Suppressor macrophage treated with lipopolysaccharide for 1 hour (primary cell): ENCODE measurements at regions not wholly inside any gene's neighbourhood (a gene's known extent, or its start where the extent isn't known, plus 50 kb on each side); places are given as distances from the start of the nearest gene placed in this dataset.
"Not testable (repeated sequence)": the region's sequence is repeated elsewhere in the genome, so short reads cannot be mapped to it uniquely, and the experiment has no call there.

ENCODE experiments used
- DNase-seq, 3 donors: peaks; one replicate each; pipeline ENCODE4 v3.0.0-alpha.2; 2020 to 2022

DNA sequence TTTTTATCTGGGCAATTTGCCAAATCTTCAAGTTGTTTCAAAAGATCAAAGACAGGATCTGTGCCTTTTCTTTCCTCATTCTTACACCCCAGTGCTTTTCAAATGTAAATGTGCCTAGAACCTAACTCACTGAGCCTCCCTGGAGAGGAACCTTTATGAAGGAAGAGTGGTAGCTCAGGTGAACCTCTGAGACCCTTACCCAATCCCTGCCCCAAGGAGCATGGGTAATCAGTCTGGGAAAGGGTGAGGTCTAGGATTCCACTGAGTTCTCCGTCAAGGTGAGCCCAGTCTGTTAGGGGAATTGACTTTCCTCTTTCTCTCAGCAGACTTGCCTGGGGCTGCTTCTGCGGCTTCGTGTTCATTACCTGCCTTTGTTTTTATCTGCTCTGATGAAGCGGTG, 88.1 kb upstream of the MAP4K4 start:
- no peak for DNase-seq

DNA sequence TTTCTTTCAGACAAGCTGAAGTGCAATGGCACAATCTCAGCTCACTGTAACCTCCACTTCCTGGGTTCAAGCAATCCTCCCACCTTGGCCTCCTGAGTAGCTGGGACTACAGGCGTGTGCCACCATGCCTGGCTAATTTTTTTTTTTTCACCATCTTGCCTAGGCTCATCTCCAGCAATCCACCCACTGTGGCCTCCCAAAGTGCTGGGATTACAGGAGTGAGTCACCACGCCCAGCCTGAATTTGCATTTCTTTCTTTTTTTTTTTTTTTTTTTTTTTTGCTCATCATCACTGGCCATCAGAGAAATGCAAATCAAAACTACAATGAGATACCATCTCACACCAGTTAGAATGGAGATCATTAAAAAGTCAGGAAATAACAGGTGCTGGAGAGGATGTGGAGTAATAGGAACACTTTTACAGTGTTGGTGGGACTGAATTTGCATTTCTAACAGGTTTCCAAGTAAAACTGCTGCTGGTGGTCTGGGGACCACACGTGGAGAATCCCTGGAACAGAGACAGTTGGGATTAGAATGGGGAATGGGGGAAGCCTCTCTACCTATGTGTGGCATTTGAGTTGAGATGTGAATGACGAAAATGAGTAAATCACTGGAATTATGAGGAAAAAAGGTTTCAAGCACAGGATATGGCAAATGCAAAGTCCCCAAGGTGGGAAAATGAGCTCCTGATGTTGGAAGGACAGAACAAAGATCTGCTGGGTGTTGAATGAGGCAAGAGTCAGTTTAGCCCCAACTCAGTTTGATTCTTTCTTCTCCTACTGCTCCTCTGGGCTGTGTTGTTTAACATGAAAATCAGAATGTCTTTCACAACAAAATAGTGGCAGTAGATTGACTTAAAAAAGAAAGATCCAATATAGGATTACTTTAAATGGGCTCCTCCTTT, 88.8 kb upstream of the MAP4K4 start:
- DNase-seq, result peak; percentile 66 to 83 (median 68)

DNA sequence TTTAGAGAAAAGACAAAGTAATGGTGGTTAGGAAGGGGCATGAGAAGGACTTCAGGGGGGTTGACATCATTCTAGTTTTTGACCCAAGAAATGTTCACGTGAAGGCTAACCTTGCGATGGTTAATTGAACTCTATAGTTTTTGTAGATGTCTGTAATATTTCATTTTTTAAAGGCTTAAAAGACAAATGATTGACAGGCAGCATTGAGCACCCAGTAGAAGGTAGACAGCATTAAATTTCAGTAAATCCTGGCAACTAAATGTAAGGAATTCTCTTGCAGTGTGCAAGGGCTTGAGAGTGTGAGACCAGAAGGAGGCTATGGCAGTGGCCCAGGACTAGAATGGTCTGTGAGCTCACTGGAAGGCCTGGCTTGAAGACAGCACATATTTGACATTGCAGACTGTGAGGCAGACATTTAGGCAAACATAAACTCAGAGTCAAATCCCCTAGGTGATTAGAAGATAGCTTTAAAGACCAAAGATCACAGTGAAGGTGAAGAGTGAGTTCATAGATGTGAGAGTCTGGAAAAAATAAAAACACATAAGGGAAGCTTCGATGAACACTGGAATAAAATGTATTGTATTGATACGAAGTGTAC, 100.1 kb upstream of the MAP4K4 start:
- no peak for DNase-seq

DNA sequence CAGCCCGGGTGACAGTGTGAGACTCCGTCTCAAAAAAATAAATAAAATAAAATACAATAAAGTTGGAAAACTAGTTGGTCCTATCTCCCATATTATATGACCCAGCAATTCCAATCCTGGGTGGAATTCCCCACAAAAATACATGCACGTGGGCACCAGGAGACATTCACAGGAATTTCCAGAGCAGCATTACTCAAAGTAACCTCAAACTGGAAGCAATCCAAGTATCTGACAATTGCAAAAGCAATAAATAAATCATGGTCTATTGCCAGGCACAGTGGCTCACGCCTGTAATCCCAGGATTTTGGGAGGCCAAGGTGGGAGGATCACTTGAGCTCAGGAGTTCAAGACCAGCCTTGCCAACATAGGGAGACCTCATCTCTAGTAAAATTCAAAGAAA, 101.2 kb upstream of the MAP4K4 start:
- peak; percentile 80 to 93 (median 85) for DNase-seq

DNA sequence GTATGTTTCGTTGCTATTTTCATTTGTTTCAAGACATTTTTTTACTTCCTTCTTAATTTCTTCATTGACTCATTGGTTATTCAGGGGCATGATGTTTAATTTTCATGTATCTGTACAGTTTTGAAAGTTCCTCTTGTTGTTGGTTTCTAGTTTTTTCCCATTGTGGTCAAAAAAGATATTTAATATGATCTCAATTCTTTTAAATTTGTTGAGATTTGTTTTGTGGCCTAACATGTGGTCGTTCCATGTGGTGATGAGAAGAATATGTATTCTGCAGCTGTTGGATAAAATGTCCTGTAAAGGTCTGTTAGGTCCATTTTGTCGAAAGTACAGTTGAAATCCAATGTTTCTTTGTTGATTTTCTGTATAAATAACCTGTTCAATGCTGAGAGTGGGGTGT, 110.3 kb upstream of the MAP4K4 start:
- DNase-seq, result peak in 2 of 3 donors; percentile 39 to 50

DNA sequence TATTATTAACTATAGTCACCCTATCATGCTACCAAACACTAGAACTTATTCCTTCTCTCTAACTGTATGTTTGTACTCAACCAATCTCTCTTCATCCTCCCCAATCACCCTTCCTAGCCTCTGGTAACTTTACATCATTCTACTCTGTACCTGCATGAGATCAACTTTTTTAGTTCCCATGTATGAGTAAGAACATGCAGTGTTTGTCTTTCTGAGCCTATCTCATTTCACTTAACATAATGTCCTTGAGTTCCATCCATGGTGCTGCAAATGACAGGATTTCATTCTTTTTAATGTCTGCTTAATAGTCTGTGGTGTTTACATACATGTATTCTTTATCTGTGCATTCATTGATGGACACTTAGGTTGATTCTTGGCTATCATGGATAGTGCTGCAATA, 108.9 kb upstream of the RFX8 start:
- DNase-seq, result no peak

DNA sequence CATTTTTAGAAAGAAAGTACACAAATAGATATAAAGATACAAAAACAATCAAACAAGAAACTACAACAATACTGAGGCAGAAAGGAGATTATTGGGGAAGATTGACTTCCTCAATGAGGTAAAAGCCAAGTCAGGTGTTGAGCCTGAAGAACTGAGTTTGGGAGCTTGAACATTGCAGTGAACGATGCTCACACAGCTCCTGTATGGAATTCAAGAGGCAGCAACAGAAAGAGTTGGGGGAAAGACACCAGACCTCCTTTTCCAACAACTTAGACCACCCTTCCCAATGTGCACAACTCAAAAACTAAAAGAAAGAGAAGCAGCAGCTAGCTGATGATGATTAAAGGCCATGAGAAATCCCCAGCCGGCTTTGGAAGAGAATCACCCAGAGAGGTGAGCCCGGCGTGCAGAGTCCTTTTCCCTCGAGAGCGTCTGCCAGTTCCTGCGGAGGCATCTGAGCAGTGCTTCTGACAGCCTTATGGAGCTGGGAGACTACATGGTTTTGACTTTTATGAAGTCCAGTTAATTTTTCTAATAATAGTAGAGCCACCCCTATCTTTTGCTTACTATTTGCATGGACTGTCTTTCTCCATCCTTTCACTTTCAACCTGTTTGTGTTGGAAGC, 106.9 kb upstream of the RFX8 start:
- DNase-seq, result no peak

DNA sequence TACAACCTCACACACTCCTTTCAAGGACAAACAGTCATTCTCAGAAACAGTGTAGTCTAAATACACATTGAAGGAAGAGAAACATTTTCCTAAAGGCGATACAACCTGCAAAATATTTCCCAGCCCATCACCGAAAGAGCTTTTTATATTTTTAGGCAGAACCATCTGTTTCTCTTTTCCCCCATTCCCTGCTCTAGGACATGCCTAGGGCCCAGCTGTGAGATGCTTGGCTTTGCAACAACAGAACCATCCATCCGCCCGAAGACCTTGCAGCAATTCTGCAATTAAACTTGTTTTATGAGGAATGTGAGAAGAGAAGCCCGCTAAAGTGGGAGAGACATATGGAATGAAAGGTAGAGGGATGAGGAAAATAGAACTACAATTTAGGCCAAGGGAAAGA, 105.6 kb upstream of the RFX8 start:
- no peak for DNase-seq

DNA sequence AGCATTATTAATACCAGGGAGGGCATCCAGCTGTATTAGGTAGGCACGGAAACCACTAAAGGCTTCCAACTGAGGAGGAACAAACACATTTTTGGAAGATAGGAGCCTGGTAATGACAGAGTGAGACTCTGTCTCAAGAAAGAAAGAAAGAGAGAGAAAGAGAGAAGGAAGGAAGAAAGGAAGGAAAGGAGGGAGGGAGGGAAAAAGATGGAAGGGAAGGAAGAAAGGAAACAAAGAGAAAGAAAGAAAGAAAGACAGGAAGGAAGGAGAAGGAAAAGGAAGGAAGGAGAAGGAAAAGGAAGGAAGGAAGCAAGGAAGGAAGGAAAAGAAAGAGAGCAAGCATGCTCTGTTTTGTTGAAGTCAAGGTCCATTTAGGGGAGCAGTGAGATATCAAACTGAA, 103.8 kb upstream of the RFX8 start:
- DNase-seq, result no peak

DNA sequence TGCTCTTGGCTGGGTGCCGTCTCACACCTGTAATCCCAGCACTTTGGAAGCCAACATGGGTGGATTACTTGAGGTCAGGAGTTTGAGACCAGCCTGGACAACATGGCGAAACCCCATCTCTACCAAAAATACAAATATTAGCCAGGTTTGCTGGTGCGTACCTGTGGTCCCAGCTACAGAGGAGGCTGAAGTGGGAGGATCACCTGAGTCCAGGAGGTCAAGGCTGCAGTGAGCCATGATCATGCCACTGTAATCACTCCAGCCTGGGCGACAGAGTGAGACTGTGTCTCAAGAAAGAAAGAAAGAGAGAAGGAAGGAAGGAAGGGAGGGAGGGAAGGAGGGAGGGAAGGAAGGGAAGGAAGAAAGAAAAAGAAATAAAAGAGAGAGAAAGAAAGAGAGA, 103.2 kb upstream of the RFX8 start:
- DNase-seq, result not testable (repeated sequence)

DNA sequence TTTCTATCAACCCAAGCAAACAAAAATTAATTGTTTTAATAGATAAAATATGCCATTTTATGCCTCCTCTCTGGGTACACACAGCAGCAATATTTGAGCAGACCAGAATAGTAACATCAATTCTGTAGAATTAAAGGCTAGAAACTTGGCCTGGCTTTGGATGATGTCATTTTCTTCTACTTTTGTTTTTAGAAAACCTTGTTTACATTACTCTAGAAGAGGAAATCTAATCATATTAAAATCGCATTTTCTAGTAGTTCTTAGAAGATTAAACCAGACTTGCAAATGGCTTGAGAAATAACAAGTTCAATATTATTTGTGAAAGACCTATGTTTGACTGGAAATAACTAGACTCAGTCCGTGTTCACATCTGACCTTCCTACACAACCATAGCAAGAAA, 102.3 kb upstream of the RFX8 start:
- no peak for DNase-seq

DNA sequence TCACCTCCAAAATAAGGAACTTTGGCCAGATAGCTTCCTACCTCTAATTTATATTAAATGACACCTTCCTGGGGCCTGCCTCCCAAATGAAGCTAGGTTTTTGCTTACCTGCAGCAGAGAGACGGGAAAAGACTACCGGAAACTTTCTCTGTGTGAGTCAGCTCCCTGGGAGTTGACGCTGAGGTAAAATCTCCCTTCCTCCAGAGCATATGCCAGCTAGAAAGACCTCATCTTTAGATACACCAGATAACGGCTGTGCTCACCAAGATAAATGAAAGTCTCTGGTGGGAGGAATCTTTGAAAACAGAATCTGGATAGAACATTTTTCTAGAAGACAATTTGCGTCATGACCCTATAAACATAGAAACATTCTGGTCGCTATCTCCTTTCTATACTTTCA, 99.7 kb upstream of the RFX8 start:
- no peak for DNase-seq

DNA sequence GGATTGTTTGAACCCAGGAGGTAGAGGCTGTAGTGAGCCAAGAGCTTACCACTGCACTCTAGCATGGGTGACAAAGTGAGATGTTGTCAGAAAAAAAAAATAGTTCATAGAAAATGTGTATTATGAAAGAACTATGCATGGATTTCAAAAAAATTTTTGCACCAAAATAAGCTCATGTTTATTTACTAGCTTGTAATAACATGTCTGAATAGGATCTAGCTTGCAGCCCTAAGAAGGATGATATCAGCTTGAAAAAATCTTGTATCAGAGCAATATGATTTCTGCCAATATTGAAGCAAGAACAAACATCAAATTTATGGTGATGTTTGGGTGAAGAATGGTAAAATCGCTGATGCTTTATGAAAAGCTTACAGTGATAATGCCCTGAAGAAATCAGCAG, 97.0 kb upstream of the RFX8 start:
- DNase-seq, result no peak

DNA sequence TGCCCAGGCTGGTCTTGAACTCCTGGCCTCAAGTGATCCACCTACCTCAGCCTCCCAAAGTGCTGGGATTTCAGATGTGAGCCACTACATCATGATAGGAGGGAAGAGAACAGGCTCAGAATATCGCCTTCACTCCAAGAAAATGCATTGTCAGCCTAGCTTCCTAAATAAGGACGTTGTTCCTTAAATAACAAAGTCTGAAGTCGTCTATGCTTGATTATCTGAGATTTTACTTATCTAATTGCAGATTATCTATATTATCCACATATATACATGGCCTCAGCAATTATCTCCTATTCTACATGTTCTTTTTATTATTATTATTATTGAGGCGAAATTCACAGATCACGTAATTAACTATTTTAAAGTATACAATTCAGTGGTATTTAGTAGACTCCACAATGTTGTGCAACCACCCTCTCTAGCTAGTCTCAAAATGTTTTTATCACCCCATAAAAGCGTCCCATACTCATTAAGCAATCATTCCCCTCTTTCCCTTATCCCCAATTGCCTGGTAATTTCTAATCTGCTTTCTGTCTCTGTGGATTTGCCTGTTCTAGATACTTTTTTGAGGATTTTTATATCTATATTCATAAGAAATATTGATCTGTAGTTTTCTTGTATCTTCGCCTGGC, 95.1 kb upstream of the RFX8 start:
- DNase-seq, result peak in 1 of 3 donors; percentile 25

DNA sequence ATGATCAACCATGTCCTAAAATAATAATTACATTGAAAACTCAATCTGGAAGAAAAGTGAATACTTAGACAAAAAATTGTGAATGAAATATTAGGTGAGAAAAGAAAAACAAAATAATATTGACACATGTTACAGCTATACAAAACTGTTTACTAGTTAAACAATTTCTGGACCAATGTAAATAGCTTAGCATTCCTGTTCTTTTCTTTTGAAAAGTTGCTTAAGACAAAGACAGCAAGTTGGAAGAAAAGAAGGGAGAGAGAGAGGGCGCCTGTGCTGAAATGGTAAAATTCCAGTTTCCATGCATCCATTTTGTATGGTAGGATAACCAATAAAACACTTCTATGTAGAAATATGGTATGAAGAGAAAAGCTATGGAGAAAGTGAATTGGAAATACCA, 94.1 kb upstream of the RFX8 start:
- DNase-seq, result no peak

DNA sequence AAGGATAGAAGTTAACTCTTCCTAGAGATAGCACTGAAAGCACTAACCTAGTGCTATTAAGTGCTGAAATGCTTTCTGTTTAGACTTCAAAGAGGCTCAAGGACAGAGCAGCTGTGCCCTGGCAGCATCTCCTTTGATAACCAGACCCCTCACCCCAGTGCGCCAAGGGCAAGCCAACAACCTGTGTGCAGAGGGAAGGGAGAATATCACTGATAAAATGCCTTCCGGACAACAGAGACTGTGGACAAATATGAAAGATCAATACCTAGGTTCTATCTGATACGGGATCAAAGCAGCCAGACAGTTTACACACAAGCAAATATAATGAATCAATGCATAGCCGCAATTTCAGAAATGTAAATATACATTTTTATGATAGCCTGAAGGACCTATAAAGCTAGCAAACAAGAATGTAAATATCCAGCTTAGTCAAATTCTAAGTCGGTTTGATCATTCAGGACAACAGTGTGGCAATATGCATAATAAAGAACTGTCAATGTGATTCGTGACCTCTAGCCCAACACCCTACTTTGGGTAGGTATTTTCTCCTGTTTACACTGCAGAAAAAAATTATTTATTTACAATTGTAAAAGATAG, 91.8 kb upstream of the RFX8 start:
- no peak for DNase-seq

DNA sequence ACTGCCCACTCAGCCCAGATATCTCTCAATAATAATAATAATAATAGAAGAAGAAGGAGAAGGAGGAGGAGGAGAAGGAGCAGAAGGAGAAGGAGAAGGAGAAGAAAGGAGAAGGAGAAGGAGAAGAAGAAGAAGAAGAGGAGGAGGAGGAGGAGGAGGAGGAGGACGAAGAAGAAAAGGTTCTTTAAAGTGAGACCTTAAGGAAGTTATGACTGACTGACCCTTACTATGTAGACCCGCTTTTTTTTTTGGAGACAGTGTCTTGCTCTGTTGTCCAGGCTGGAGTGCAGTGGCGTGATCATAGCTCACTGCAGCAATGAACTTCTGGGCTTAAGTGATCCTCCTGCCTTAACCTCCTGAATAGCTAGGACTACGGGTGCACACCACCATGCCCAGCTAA, 88.9 kb upstream of the RFX8 start:
- no peak for DNase-seq

DNA sequence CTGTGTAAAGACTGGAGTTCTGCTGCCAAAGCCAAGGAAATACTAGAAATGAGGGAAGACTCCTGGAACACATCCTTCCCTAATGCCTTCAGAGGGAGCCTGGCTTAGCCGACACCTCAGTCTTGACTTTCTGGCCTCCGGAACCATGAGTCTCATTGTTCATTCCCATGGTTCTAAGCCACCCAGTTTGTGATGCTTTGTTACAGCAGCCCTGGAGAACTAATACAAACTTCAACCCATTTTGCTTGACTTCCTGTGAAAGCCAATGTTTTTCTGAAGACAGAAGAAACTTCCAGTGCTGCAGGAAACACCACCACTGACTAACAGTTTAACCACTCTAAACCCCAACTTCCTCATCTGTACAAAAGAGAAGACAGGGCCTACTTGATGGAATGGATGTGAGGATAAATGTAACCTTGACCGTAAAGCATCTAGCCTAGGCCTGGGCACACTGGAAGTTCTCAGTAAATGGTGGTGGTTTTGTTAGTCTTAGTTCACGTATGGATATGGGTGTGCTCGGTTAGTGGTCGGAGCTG, 85.9 kb upstream of the RFX8 start:
- peak; percentile 51 to 77 (median 76) for DNase-seq

DNA sequence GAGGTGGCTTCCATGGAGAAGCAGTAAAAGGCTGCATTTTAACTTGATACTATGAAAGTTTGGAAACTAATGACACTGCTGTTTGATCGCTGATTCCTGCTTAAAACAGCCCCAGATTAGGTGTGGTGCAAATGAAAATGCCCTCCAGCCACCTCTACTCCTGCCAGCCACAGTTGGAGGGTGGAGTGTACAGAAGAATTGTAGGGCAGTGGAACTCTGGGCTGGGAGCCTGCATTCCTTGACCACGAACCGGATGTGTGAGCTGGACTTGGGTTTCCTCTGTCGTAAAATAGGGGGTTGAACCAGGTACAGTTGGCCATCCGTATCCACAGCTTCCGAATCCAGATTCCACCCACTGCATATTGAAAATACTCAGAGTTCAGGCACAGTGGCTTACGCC, 84.6 kb upstream of the RFX8 start:
- DNase-seq, result no peak

DNA sequence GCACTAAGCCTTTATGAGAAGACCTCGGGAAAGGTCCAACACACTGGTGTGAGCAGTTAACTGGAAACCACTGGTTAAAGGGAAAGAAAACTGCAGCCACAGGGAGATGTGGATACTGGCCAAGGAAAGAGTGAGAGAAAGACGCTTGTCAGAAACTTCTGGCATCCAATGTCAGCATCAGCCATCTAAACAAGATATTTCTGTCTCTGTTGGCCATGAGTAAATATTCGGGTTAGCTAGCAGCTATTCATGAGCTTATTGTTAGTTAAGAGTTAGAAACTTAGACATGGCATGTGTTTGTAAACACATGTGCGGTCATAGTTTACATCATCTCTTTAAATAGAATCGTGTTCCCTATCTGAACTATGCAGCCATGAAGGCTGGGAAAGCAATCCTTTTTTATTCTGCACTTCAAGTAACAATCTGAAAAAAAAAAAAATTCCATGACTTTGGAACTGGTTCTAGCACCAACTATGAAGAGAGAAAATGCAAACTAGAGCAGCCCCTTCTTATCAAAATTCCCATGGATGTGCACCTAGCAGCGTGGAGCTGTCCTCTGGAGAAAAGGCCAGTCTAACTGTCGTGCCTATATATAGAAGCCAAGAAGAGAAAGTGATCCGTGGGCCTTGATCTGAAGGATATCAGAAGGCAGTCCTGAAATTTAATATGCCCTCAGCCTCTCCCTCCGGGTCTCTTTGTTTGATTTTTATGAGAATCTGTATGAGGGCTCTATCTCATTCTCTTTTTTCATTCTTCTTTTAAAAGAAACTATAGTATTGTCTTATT, 84.0 kb upstream of the RFX8 start:
- DNase-seq, result no peak

DNA sequence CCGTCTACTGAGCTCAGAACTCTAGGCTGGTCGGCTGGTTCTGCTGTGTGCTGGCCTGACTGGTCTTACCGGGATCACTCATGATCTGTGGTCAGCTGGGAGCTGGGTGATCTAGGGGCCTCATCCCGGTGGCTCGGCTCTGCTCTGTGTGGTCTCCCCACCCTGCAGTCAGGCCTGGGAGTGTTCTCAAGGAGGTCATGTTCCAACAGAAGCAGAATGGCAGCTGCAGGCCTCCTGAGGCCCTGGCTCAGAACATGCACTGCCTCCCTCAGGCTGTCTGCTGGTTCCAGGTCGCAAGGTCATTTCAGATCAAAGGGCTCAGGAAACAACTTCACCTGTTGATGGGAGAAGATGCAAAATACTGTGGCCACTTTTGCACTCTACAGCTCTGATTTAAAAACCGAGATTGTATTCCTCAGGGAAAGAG, 81.1 kb upstream of the RFX8 start:
- no peak for DNase-seq

DNA sequence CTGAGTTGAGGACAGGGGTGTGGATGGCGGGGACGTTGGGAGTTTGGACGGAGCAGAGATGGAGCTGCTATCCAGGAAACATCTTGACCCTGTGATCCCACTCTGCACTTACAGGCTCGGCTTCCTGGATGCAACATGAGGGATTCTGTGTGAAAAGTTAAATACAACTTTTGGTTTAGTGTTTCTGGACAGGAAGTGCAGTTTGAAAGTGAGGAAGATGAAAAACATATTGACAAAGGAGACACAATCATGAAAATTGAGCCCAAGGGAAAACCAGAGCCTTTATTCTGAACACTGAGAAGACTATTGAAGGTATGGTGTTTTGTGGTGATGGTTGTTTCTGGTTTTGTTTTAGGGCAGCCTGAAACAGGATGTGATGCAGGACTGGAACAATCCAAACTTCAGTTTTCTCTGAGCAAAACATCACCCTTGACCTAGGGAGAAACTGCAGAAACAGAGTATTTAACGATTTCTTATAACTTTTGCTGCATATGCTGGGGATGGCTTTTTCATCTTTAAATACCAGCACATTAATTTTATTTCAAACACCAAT, 76.5 kb upstream of the RFX8 start:
- no peak for DNase-seq
